ENCODE measurements at regions not wholly inside any gene's neighbourhood (a gene's known extent, or its start where the extent isn't known, plus 50 kb on each side); places are given as distances from the start of the nearest gene placed in this dataset.

DNA sequence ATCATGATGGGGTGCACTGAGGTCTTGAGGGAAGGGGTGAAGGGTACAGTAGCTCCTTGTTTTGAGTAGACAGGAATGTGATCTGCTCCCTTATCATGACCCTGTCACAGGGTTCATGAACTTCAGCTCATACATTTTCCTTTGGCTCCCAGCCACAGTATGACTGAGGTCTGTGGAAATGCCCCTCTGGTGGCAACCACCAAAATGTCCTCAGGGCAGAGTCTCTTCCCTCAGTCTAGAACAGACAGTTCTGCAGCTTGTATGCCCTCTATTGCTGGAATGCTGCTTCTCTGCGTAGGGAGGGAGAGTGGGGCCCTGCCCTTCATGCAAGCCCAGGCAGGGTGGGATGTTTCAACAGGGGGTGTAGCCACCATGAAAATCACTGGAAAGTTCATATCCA, 53.8 kb upstream of the SNCAIP start:
- CTCF ChIA-PET, result interaction anchor here (0.5 kb wide), 1 partner anchor 1770 kb away, joined by 3 read pairs; no protein-coding TSS in a partner anchor
- H3K27ac ChIP-seq (ENCODE audit: insufficient read depth, low read length), result no peak overlapping the region
- H3K4me1 ChIP-seq (ENCODE audit: control insufficient read depth, insufficient read depth, low read length), result peaks cover 3% of the 10 kb centered on the region
- TF ChIP-seq MAZ (IDR thresholded peaks at IDR 0.05; ENCODE audit: borderline replicate concordance, low read depth, low read length) (no peak), MXI1 (IDR thresholded peaks at IDR 0.05; ENCODE audit: borderline replicate concordance, low read depth, low read length) (no peak), MAFK (IDR thresholded peaks at IDR 0.05; ENCODE audit: low read depth, low read length) (no peak), BHLHE40 (IDR thresholded peaks at IDR 0.05; ENCODE audit: low read depth, low read length) (no peak), SMC3 (IDR thresholded peaks at IDR 0.05; ENCODE audit: low read depth, low read length) (no peak), RFX5 (IDR thresholded peaks at IDR 0.05; ENCODE audit: low read depth, low read length) (no peak)
- TF ChIP-seq, protein P1, sequence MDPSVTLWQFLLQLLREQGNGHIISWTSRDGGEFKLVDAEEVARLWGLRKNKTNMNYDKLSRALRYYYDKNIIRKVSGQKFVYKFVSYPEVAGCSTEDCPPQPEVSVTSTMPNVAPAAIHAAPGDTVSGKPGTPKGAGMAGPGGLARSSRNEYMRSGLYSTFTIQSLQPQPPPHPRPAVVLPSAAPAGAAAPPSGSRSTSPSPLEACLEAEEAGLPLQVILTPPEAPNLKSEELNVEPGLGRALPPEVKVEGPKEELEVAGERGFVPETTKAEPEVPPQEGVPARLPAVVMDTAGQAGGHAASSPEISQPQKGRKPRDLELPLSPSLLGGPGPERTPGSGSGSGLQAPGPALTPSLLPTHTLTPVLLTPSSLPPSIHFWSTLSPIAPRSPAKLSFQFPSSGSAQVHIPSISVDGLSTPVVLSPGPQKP (IDR thresholded peaks at IDR 0.05; ENCODE audit: borderline replicate concordance, low read depth, low read length), result no peak
- TF ChIP-seq, protein P2, sequence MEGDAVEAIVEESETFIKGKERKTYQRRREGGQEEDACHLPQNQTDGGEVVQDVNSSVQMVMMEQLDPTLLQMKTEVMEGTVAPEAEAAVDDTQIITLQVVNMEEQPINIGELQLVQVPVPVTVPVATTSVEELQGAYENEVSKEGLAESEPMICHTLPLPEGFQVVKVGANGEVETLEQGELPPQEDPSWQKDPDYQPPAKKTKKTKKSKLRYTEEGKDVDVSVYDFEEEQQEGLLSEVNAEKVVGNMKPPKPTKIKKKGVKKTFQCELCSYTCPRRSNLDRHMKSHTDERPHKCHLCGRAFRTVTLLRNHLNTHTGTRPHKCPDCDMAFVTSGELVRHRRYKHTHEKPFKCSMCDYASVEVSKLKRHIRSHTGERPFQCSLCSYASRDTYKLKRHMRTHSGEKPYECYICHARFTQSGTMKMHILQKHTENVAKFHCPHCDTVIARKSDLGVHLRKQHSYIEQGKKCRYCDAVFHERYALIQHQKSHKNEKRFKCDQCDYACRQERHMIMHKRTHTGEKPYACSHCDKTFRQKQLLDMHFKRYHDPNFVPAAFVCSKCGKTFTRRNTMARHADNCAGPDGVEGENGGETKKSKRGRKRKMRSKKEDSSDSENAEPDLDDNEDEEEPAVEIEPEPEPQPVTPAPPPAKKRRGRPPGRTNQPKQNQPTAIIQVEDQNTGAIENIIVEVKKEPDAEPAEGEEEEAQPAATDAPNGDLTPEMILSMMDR (conservative IDR thresholded peaks at IDR 0.05; ENCODE audit: low read depth, low read length), result no peak
- intact Hi-C loops (cut with micrococcal nuclease), result no loop called here
- H2BK15ac ChIP-seq (ENCODE audit: low read depth, low read length), result no peak overlapping the region
- H2BK20ac ChIP-seq (ENCODE audit: low read depth, low read length), result no peak overlapping the region; the same call in 1 of the 2 replicates
- no peak overlapping the region; the same call in 1 of the 2 replicates for H2AK5ac ChIP-seq (ENCODE audit: low read depth, low read length)
- no TSS peak for BruUV-seq (replicated peaks)
- no peak overlapping the region for H3K56ac ChIP-seq (ENCODE audit: extremely low read depth, insufficient read depth, low read length)
- no peak overlapping the region for H3K9ac ChIP-seq (ENCODE audit: low read depth, low read length)
- no peak overlapping the region for H2AFZ ChIP-seq (replicated peaks; ENCODE audit: low read length, poor library complexity)
- in situ Hi-C loops (cut with MboI; ENCODE audit: low sequenced_read_pairs), result no loop called here
- WGBS, 2 experiments (ENCODE audit: extremely low coverage in 2 of 2, insufficient read length in 1 of 2), result no CpG with 5 or more reads among the region's 1 CpG
- H3K79me1 ChIP-seq (ENCODE audit: low read depth in 1 of 2, low read length in 2 of 2), result no peaks in the 10 kb centered on the region
- no peak overlapping the region for H3K4ac ChIP-seq (ENCODE audit: low read depth, low read length)
- H2BK120ac ChIP-seq (ENCODE audit: low read depth, low read length), result no peak overlapping the region; the same call in 1 of the 2 replicates
- H3K9me3 ChIP-seq (ENCODE audit: control insufficient read depth, insufficient read depth, low read length), result peaks cover 7% of the 10 kb centered on the region
- POLR2A ChIA-PET (ENCODE audit: unreplicated experiment), result no interaction called here
- peaks cover 3% of the 10 kb centered on the region; the same call in 1 of the 2 replicates for H3K9me1 ChIP-seq (ENCODE audit: insufficient read depth, low read length)
- H3K36me3 ChIP-seq (ENCODE audit: control insufficient read depth, insufficient read depth, low read length), result no peaks in the 10 kb centered on the region
- H3K4me2 ChIP-seq (ENCODE audit: low read depth, low read length), result no peak overlapping the region
- dilution Hi-C loops (cut with HindIII; ENCODE audit: low sequenced_read_pairs, unreplicated experiment), result no loop called here
- H4K8ac ChIP-seq (ENCODE audit: low read depth in 2 of 2, low read length in 2 of 2), result no peak overlapping the region
- H3K23ac ChIP-seq (ENCODE audit: low read depth, low read length), result no peak overlapping the region
- no peaks in the 10 kb centered on the region for H4K20me1 ChIP-seq (ENCODE audit: insufficient read depth, low read length)
- no peak for DNase-seq
- no peaks in the 10 kb centered on the region for H3K27me3 ChIP-seq (ENCODE audit: control insufficient read depth, insufficient read depth, low read length)
- H4K5ac ChIP-seq (ENCODE audit: low read depth, low read length), result no peak overlapping the region
- no peak for ATAC-seq (ENCODE audit: low read depth)
- H4K91ac ChIP-seq (ENCODE audit: insufficient read depth, low read depth, low read length), result no peak overlapping the region
- H2AK9ac ChIP-seq (replicated peaks; ENCODE audit: low read depth, low read length, poor library complexity), result no peak overlapping the region
- H3K14ac ChIP-seq (replicated peaks; ENCODE audit: low read depth, low read length), result no peak overlapping the region
- no peak overlapping the region for H3K4me3 ChIP-seq (ENCODE audit: insufficient read depth, low read depth, low read length)
- no peak overlapping the region for H2BK5ac ChIP-seq (ENCODE audit: low read depth, low read length, poor library complexity, severe bottlenecking)
- no peak overlapping the region for H3K18ac ChIP-seq (ENCODE audit: low read depth, low read length)

All from IMR-90 (cell line).